Osteocyte (in vitro differentiated cells): ENCODE measurements at regions not wholly inside any gene's neighbourhood (a gene's known extent, or its start where the extent isn't known, plus 50 kb on each side); places are given as distances from the start of the nearest gene placed in this dataset.

Experiments
- DNase-seq: peaks from one replicate; pipeline ENCODE4 v3.0.0; 2021; ENCODE audit warnings: mixed read lengths; ENCODE audit not compliant: unreplicated experiment; ENCODE audit errors: extremely low spot score
- H3K27ac Mint-ChIP-seq: one replicate; pipeline ENCODE4 v1.8.0; 2021; ENCODE audit warnings: mild to moderate bottlenecking, mixed read lengths; ENCODE audit not compliant: unreplicated experiment
- H3K27me3 Mint-ChIP-seq: one replicate; pipeline ENCODE4 v1.8.0; 2021; ENCODE audit warnings: mixed read lengths; ENCODE audit not compliant: unreplicated experiment
- H3K36me3 Mint-ChIP-seq: one replicate; pipeline ENCODE4 v1.8.0; 2021; ENCODE audit warnings: mixed read lengths; ENCODE audit not compliant: unreplicated experiment
- H3K4me1 Mint-ChIP-seq: one replicate; pipeline ENCODE4 v1.8.0; 2021; ENCODE audit warnings: mixed read lengths; ENCODE audit not compliant: unreplicated experiment
- H3K4me3 Mint-ChIP-seq: one replicate; pipeline ENCODE4 v1.8.0; 2021; ENCODE audit warnings: mild to moderate bottlenecking, moderate library complexity, mixed read lengths; ENCODE audit not compliant: unreplicated experiment
- H3K9me3 Mint-ChIP-seq: one replicate; pipeline ENCODE4 v1.8.0; 2021; ENCODE audit warnings: mixed read lengths; ENCODE audit not compliant: unreplicated experiment
- TF ChIP-seq, protein P1 (sequence below): fragments of 200-600 bp; sonication (generic); IDR thresholded peaks from 2 replicates; pipeline ENCODE4 v1.5.0; 2021; ENCODE audit warnings: antibody characterized with exemption, mild to moderate bottlenecking, moderate library complexity

GRCh38 chr10:118537623-118538022 lies 57.8 kb downstream of the PRLHR start:
- TF ChIP-seq, protein P1, sequence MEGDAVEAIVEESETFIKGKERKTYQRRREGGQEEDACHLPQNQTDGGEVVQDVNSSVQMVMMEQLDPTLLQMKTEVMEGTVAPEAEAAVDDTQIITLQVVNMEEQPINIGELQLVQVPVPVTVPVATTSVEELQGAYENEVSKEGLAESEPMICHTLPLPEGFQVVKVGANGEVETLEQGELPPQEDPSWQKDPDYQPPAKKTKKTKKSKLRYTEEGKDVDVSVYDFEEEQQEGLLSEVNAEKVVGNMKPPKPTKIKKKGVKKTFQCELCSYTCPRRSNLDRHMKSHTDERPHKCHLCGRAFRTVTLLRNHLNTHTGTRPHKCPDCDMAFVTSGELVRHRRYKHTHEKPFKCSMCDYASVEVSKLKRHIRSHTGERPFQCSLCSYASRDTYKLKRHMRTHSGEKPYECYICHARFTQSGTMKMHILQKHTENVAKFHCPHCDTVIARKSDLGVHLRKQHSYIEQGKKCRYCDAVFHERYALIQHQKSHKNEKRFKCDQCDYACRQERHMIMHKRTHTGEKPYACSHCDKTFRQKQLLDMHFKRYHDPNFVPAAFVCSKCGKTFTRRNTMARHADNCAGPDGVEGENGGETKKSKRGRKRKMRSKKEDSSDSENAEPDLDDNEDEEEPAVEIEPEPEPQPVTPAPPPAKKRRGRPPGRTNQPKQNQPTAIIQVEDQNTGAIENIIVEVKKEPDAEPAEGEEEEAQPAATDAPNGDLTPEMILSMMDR, result no peak
- no peak for DNase-seq
- Mint-ChIP-seq H3K27ac (no peak overlapping the region), H3K27me3 (peaks cover 2% of the 10 kb centered on the region), H3K36me3 (no peaks in the 10 kb centered on the region), H3K4me3 (no peak overlapping the region), H3K4me1 (no peaks in the 10 kb centered on the region), H3K9me3 (no peaks in the 10 kb centered on the region)

GRCh38 chr10:118534136-118534535 lies 61.3 kb downstream of the PRLHR start:
- Mint-ChIP-seq H3K27ac (no peak overlapping the region), H3K36me3 (no peaks in the 10 kb centered on the region), H3K27me3 (peaks cover 2% of the 10 kb centered on the region), H3K4me1 (no peaks in the 10 kb centered on the region), H3K4me3 (no peak overlapping the region), H3K9me3 (no peaks in the 10 kb centered on the region)
- DNase-seq, result no peak
- TF ChIP-seq, protein P1, result no peak

- no peak overlapping the region for H3K27ac Mint-ChIP-seq
- TF ChIP-seq, protein P1, result no peak
Measured at GRCh38 chr10:118531105-118531852, 64.2 kb downstream of the PRLHR start.

DNA sequence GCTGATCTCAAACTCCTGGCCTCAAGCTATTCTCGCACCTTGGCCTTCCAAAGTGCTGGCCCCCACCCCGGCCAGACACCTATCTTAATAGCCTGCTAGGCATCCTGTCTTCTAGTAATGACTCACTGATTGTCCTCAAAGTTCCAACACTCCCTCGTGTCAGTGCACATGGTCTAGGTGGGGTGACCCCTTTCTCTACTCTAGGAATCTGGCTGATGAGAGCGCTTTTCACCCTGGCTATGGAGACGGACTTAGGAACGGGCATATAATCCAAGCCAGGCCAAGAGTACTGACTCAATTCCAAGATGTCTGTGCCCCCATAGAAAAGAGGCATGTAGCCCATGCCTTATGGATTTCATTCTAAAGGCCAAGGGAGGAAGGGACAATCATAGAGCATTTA lies 67.0 kb downstream of the PRLHR start:
- H3K4me3 Mint-ChIP-seq, result no peak overlapping the region
- H3K27me3 Mint-ChIP-seq, result no peaks in the 10 kb centered on the region

More at GRCh38 chr10:118531105-118531852, 64.2 kb downstream of the PRLHR start:
- DNase-seq, result no peak
- Mint-ChIP-seq H3K9me3 (peaks cover 4% of the 10 kb centered on the region), H3K36me3 (no peaks in the 10 kb centered on the region), H3K4me1 (no peaks in the 10 kb centered on the region), H3K4me3 (no peak overlapping the region), H3K27me3 (no peaks in the 10 kb centered on the region)

GRCh38 chr10:118523775-118524174 lies 71.7 kb downstream of the PRLHR start:
- Mint-ChIP-seq H3K27ac (no peak overlapping the region), H3K9me3 (peaks cover 4% of the 10 kb centered on the region), H3K4me1 (no peaks in the 10 kb centered on the region), H3K4me3 (no peak overlapping the region), H3K36me3 (no peaks in the 10 kb centered on the region), H3K27me3 (no peaks in the 10 kb centered on the region)
- TF ChIP-seq, protein P1, result no peak
- no peak for DNase-seq

More for the DNA sequence above, 67.0 kb downstream of the PRLHR start:
- no peak for DNase-seq
- Mint-ChIP-seq H3K36me3 (no peaks in the 10 kb centered on the region), H3K27ac (no peak overlapping the region), H3K4me1 (no peaks in the 10 kb centered on the region), H3K9me3 (peaks cover 4% of the 10 kb centered on the region)
- TF ChIP-seq, protein P1, result no peak
